GM15510 (cell line): ENCODE measurements at regions not wholly inside any gene's neighbourhood (a gene's known extent, or its start where the extent isn't known, plus 50 kb on each side); places are given as distances from the start of the nearest gene placed in this dataset.

ENCODE experiments used
- POLR2A ChIP-seq: IDR thresholded peaks from 3 replicates; pipeline ENCODE4 v1.6.1; 2011; ENCODE audit warnings: borderline replicate concordance; ENCODE audit not compliant: insufficient read length; ENCODE audit errors: extremely low read depth

DNA sequence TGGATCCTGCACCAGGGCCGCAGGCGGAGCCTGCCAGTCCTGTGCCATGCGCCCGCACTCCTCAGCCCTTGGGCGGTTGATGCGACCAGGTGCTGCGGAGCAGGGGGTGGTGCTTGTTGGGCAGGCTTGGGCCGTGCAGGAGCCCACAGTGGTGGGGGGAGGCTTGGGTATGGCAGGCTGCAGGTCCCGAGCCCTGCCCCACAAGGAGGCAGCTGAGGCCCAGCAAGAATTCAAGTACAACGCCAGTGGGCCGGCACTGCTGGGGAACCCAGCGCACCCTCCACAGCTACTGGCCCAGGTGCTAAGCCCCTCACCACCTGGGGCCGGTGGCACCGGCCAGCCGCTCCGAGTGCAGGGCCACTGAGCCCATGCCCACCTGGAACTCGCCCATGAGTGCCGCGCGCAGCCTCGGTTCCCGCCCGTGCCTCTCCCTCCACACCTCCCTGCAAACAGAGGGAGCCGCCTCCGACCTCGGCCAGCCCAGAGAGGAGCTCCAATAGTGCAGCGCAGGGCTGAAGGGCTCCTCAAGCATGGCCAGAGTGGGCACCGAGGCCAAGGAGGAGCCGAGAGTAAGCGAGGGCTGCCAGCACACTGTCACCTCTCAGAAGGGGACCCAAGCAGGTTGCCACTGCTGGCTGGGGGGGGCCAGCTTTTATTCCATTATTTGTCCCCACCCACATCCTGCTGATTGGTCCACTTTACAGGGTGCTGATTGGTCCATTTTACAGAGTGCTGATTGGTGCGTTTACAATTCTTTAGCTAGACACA lies 339.0 kb upstream of the KLF3 start:
- no peak for TF ChIP-seq POLR2A

DNA sequence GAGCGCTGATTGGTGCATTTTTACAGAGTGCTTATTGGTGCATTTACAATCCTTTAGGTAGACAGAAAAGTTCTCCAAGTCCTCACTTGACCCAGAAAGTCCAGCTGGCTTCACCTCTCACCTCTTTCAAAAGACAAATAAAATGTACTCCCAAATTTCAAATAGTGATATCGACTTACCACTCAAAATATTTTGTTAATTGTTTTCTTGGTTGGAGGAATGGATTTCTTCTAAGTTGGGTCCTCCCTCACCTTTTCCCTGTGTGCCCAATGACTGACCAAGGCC lies 338.4 kb upstream of the KLF3 start:
- no peak for TF ChIP-seq POLR2A

DNA sequence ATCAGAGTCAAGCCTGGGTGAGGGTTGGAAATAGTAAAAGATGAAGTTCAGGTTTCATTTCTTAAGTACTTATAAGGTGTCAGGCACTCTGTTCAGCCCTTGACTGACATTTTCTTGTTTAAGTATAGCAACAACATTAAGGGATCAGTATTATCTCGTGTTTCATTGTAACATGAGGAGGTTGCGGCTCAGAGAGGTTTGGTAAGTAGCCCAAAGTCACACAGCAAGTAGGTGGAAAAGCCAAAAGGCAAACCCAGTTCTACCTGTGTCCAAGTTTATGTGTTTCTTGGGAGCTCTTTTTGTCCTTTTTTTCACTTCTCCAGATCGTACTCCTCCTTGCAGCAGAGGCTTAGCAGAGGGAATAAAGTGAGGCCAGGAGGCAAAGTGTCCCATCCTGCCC lies 337.5 kb upstream of the KLF3 start:
- no peak for TF ChIP-seq POLR2A

DNA sequence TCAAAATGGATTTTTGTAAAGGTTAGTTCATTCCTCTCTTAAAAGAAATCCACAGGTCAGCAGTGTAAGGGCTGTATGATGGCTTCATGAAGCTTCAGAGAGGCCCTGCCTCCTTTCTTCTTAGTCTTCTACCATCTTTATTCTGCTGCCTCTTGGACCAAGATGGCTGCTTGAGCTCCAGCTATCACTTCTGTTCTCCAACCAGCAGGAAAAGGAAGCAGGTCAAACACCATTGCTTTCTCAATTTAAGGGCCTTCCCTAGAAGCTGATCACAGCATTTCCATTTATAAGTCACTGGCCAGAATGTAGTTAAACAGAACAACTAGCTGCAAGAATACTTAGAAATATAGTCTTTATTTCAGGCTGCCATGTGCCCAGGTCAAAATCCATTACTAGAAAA lies 336.8 kb upstream of the KLF3 start:
- TF ChIP-seq POLR2A = no peak

DNA sequence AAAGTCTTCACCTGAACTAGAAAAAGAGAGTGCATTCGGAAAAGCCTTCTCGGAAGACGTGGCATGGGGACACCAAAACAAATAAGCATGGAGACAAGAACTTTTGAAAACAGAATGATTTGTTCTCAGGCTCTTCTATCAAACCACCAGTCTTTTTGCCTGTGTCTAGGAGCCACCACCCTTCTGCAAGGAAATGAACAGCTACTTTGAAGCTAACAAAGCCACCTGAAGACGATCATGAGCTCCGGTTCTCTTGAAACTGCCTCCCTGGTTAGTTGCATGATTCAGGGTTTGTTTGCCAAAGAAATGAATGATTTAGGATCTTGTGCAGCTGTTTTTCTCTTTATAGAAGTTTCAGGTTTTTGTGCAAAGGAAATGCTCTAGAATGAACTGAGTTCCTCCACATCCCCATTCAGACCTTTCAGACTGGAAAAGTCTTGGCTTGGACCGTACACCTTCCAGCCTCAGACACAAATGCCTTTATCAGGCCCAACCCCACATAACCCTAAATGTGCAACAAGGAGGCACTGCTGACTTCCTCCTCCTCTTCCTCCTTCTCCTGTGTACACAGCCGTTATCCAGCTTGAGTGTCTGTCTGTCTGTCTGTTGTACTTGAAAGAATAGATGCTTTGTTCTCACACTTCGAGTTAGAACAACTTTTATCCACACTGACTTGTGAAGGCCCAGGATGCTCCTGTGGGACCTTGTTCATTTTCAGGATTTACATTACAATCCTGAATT lies 334.8 kb upstream of the KLF3 start:
- TF ChIP-seq POLR2A = no peak

DNA sequence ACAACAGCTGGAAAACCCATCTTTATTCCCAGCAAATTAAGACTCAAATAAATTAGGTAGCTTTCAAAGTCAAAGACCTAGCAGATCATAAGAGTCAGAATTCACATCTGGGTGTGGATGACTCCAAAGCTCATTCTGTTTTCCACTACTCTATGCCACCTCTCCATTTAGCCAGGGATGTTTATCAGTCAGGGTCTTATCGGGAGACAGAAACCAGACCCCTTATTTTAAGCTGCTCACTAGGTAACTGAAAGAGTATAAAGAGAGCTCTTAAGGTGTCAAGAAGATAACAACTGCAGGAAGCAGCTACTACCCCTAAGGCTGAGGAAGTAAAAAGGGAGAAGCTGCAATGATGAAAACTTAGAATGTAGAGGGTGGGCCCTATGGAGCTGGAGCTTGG lies 333.7 kb upstream of the KLF3 start:
- no peak for TF ChIP-seq POLR2A

DNA sequence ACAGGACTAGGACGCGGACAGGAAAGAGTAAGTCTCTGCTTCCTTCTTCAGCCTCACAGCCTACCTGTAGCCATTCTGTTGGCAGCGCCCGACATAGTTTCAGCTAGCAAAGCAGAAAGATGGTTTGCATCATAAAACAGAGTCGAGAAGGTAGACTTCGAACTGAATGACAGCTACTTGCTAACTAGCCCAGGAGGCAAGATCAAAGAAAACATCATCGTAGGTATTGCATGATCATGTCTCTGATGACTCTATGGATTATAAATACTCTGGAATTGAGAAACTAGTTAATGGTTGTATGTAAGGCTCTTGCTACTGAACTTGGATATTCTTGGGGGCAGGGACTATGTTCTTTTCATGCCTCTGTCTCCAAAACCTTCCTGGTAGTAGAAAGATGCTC lies 333.1 kb upstream of the KLF3 start:
- no peak for TF ChIP-seq POLR2A

DNA sequence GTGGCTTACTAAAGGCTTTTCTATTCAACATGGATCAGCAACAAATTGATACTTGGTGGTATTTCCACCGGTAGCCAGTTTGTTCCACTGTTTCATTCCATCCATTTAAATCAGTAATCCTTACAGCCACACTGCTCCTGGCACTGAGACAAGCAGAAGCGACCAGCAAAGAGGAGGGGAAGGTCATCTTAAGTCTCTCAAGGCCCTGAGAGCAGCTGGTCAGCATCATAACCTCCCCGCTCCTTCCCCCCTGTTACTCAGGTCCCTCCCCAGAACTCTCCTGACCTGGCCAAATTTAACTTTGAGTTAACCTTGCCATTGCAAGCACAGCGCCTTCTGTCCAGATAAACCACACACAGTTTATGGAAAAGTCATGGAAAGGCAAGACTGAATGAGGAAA lies 331.3 kb upstream of the KLF3 start:
- no peak for TF ChIP-seq POLR2A

DNA sequence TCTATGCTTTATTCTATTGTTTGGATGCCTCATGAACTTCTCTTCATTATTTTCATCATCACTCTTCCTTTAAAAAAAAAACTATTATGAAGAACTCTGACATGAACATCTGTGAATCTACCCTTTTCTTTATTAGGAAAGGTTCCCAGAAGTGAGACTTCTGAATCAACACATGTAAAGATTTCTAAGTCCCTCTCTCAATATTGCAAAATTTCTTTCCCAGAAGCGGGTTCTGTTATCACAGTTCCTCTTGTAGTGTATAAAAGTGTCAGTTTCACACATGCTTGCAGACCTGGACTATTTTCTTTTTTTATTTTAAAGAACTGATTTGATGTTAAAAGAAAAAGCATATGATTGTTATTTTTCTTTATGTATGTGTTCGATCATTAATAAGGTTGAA lies 330.8 kb upstream of the KLF3 start:
- no peak for TF ChIP-seq POLR2A

DNA sequence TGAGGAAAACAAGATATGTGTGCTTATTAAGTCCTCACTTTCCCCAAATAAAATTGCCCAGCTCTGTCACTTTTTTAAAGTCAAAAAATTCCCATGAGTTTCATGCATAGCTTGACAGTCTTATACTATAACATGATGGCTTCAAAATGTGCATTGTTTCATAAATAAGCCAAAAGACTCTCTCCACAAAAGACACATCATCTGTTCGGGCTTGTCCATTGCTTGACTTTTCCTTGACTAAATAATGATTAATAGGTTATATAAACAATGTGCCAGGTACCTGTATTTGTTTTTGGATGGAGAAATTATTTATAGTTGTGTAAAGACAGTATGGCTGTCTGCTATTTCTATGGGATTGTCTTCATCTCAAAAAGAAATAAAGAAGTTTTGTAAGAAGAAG lies 329.2 kb upstream of the KLF3 start:
- TF ChIP-seq POLR2A = no peak

DNA sequence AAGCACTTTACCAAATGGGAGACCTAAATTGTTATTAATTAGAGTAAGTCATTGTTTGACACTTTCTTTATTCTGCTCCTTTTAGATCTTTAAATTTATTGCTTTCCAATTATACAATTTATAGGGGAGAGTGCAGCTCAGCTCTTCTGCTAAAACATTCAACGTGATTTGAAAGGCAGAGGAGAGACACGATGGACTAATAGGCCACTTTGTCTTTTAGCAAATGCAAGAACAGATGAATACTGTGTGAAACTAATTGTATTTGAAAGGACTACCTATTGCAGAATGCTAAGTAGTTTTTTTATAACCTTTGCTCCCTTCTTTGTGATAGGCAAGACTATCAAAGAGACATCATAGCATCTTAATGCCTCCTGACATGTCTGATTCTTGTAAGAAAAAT lies 320.4 kb upstream of the KLF3 start:
- TF ChIP-seq POLR2A = no peak

DNA sequence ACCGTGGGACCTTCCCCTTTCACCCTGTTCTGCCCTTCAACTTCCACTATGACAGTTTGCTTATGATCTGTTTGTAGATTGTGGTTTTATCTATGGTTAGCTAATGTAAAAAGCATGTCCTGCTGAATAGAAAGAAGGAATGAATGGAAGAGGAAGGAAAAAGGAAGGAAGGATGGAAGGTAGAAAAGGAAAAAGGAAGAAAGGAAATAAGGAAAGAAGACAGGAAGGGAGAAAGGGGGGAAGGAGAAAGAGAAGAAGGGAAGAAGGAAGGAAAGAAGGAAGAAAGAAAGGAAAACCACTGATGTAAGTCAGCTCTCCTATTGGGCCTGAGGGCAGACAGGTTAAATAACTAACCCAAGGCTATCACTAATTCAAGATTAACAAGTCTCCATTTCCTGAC lies 319.1 kb upstream of the KLF3 start:
- no peak for TF ChIP-seq POLR2A

DNA sequence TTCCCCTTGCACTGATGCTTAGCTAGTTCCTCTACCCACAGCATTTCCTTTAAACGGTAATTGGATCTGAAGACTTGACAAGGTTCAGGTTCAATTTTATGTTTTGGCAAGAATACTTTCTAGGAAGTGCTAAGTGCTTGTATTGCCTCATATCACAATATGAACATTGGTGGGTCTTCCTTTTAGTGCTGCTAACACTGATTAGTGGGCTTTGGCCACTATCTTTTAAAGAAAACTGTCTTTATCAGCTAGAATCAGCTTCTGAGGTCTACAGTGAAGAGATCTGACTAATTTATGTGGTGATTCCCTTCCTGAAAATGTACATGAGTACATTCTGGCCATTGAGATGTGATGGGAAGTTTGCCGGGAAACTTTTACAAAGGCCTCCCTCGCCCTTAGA lies 316.7 kb upstream of the KLF3 start:
- TF ChIP-seq POLR2A = no peak

DNA sequence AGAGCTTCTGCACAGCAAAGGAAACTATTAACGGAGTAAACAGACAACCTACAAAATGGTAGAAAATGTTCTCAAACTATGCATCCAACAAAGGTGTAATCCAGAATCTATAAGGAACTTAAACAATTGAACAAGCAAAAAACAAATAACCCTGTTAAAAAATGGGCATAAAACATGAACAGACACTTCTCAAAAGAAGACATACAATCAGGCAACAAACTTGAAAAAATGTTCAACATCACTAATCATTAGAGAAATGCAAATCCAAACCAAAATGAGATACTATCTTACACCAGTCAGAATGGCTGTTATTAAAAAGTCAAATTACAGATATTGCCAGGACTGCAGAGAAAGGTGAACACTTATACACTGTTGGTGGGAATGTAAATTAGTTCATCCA lies 309.6 kb upstream of the KLF3 start:
- no peak for TF ChIP-seq POLR2A

DNA sequence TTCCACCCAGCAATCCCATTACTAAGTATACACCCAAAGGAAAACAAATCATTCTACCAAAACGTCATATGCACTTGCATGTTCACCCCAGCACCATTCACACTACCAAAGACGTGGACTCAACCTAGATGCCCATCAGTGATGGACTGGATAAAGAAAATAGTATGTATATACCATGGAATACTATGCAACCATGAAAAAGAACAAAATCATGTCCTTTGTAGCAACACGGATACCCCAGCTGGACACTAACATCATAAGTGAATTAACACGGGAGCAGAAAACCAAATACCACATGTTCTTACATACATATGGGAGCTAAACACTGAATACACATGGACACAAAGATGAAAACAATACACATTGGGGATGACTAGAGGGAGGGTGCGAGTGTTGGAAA lies 309.1 kb upstream of the KLF3 start:
- TF ChIP-seq POLR2A = no peak

DNA sequence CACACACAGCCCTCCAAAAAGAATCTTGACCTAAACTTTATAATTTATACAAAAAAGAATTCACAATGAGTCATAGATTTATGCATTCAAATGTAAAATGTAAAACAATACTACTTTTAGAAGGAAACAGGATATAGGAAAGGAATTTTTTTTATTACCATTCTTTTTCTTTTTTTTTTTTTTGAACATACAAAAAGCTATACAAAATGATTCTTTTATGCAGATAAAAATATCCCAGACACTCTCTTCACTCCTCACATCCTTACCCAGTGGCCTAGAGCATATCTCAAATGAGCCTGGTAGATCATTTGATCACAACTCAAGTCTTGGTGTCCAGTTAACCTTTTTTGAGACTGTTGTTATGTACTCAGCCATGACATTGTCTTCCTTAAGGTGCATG lies 307.3 kb upstream of the KLF3 start:
- TF ChIP-seq POLR2A = no peak

DNA sequence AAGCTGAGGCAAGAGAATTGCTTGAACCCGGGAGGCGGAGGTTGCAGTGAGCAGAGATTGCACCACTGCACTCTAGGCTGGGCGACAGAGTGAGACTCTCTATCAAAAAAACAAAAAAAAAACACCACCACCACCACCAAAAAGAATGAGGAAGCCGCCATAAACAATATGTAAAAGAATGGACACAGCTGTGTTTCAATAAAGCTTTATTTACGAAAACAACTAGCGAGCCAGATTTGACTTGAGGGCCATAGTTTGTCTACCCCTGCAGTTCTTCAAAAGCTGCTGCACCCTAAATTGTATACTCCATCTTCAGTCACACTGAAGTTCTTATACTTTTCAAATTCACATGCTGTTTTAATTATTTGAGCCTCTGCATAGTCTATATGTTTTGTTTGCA lies 306.5 kb upstream of the KLF3 start:
- TF ChIP-seq POLR2A = no peak

DNA sequence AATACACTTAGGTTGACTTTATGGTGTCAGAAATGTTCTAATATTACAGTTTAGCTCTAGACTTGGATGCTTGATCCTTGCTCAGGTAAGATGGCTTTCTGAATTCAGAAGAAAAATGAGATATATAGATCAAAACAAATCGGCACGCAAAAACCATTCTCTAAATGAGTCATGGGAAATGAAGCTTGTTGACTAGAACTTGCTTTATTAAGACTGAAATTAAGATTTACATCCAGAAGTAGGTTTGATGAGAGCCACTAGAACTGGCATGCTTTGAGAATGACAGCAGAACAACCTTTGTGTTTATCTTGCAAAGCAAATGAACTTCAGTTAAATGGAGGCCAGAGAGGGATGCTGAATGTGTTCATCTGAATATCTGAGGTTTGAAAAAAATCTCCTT lies 304.9 kb upstream of the KLF3 start:
- TF ChIP-seq POLR2A = no peak

DNA sequence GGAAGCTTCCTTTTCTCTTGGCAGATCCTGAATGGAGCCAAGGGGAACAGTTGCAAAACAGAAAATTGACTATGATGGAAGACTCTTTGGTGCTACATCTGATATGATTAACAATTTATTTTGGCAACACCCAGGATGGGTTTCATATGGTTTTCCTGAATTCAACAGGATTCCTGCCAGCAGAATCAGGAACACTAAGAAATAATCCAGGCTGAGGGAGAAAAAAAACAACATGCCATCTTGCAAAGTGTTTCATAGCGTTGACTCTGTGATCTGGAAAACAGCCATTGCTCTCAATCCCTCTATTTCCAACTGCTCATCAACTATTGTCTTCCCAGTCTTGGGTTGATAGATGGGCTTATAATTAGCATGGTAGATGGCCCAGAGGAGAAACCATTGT lies 303.8 kb upstream of the KLF3 start:
- no peak for TF ChIP-seq POLR2A
